ENCODE measurements at regions not wholly inside any gene's neighbourhood (a gene's known extent, or its start where the extent isn't known, plus 50 kb on each side); places are given as distances from the start of the nearest gene placed in this dataset.

DNA sequence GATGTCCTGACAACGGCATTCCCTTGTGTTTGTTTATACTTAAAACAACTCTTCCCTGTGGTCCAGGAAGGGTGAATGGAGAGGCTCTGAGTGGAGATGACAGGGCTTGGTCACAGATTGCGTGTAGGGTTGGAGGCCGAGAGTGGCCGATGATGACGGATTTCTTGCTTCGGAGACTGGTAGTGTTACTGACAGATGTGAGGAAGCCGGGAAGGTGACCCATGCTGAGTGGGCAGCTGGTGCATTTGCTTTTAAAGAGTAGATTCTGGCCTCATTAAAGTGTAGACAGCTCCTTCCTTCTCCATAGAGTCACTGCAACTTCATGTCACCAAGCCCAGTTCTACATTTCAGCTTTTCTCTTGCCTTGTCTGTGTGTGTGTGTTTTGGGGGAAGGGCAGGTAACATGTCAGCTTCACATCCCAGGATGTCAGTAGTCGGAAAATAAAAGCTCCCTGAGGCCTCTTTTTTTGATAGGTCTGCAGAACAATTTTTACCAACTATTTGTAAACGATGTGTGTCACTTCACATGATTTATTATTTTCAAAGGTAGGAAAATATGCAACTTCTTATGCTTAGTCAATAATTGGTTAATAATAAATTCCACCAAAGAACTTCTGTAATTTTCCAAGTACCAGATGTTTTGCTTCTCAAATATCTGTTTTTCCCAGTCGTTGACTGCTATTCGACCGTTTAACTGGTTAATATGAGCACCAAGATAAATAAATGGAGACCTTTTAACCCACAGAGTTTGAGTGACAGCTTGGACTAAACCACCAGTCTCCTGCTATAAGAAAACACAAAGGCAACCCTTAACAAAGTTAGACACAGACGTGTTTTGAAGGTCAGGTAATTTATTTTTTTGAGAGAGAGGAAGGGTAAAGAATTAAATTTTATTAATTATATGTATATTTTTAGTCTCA is 436.9 kb downstream of the SLC4A3 start:
- no peak for DNase-seq

DNA sequence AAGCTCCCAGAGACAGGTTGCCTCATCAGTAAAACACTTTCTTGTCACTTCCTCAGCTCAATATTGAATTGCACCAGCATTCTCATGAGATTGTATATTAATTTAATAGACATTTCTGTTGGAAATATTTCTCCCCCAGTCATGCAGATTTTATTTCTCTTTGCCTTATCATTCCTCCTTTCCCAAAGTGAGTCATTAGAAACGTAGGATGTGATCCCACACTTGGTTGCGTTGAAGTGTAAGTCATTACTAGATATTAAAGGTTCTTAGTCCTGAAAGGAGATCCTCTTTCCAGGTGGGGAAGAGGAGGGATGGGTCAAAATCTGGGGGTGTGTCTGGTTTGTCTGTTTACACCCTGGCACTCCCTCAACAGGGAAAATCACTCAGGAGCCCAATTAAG is 438.2 kb downstream of the SLC4A3 start:
- no peak for DNase-seq

DNA sequence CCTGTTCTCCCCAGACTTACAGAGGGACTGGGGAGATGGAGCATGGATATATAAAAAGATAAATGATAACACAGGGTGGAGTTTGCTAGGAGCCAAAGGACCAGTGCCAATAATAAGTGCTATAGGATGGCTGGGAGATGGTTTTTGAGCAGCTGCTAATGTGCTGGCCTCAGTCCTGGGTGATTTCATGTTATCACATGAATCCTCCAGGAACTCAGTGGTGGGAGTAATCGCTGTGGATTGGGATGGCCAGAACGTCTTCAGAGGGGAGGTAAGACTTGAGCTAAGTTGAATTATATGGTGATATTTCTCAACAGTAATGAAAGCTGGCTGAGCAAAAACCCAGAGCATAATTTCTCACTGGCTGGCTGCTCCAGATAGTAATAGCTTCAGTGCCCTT is 441.4 kb downstream of the SLC4A3 start:
- DNase-seq: no peak

DNA sequence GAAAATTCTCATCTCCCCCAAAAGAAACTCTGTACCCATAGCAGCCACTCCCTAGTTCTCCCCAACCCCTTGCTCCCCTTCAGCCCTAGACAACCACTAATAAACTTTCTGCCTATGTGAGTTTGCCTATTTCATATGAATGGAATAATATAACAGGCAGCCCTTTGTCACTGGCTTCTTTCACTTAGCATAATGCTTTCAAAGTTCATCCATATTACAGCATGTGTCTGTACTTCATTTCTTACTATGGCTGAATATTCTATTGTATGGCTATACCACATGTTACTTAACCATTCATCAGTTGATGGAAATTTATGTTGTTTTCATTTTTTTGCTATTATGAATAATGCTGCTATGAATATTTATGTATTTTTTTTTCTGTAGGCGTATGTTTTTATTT is 442.9 kb downstream of the SLC4A3 start:
- DNase-seq: no peak

DNA sequence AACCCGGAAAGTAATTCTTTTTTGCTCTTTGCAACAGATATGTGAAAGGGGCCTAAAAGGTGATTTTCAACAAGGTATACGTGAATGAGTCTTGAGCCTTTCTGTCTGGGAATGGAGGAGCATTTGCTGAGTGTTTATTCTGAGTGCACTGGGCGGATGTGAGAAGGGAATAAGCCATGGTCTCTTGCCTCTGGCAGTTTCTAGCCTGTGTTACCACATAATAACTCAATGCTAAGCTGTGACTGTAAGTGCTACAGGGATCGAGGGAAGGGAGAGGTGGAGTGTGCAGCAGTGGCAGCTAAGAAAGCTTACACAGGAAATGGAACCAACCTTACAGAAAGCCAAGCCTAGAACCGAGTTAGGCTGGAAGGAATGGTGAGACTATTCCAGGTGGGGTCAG is 444.3 kb downstream of the SLC4A3 start:
- DNase-seq: no peak

DNA sequence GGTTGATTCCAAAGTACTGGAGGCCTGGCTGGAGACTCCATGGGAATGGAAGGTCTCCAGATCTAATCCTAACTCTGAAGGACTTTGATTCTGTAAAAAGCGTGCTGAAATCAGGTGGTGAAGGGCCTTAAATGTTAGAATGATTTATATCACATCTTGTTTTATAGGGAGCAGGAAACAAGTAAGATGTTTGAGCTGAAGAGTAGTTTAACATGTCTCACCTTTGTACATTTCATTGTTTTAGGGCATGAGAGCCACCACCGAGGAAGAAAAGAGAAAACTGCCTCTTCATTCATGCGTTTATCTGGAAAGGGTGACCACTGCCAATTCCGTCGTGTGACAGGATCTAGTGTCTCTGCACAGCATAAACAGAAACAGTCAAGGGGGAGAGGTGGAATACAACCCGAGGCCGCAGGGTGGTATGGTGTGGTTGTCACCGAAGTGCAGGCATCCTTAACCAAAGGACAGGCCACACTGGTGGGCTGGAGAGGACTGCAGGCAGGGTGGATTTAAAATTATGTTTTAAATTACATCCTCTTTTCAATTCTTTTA is 445.3 kb downstream of the SLC4A3 start:
- no peak for DNase-seq

DNA sequence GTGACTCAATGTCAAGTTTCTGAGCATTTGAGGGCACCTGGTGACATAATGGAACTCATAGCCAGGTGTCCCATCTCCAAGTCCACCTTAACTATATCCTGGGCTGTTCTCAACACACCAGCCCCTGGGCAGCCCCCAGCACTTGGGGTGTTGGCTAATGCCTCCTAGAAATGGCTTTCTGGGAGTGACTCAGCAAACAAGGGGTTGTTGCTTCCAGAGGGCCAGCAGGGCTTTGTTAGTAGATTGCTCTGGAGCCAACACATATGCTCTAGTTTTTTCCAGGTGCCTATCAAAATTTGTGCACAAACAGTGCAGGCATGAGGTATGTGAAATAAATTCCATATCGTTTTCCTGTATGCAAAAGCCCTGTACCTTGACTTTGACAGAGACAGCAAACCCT is 448.4 kb downstream of the SLC4A3 start:
- no peak for DNase-seq

DNA sequence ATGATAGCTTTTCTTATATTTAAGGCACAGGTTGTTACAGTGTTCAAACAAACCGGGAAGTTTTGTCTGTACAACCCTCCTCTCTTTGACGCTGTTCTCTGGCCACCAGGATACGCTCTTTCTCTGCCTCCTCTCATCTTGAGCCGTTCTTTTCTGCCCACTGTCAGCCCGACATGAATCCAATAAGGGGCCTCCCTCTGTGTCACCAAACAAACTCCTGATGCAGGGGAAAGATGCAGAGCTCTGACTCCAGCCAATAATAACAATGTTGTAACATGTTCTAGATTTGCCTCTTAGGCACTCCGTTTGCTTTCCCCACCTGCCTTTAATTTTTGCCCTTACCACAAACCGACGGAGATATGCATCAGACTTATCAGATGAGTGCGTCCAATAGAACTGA is 449.3 kb downstream of the SLC4A3 start:
- no peak for DNase-seq

DNA sequence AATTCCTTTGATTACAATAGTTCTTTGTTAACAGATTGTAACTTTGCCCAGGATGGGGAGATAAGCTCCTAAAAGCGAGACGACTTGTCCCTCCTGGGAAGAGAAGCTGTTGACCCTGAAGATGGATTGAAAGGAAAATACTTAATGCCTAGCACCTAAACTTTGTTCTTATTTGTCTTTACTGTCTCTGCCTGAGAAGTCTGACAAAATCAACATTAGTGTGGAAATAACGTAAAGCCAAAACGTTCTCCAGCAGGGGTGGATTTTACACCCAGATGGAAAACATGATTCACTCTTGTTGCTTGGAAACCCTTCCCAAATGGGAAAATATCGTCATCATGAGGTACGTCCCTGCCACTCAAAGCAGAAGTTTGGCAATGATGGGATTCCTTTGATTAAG is 450.1 kb downstream of the SLC4A3 start:
- no peak for DNase-seq

DNA sequence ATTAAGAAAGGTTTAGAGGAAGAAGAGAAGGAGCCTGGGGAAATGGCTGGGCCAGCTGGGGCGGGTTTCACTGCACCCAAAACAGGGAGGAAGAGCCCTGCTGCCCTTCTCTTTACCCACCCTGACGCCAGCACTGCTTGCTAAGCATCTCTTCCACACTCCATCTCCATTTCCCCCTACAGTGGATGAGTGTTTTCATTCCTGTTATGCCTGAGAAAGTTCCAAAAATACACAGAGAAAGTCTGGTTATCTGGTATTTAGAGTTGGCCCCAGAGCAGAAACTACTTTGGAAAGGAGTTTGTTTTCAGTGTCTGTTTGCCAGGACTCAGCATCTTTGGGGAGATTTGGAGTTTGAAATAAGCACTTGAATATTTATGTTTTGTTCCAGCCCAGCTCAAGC is 451.0 kb downstream of the SLC4A3 start:
- no peak for DNase-seq

DNA sequence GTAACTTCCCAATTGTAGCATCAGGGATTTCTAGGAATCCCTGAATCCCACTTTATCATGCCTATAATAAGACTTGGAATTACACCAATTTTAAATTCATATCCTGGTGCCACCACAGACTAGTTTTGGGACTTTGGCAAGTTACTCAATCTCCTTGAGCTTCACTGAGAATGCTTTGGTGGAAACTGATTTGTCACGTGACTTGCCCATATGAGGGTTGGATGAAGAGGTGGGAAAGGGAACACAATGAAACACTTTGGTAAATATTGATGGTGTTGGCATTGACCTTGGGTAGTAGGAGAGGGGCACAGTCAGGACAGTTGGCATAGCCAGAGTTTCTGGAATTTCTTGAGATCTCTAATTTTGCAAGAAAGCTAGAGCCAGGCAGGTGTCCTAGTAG is 452.2 kb downstream of the SLC4A3 start:
- no peak for DNase-seq

DNA sequence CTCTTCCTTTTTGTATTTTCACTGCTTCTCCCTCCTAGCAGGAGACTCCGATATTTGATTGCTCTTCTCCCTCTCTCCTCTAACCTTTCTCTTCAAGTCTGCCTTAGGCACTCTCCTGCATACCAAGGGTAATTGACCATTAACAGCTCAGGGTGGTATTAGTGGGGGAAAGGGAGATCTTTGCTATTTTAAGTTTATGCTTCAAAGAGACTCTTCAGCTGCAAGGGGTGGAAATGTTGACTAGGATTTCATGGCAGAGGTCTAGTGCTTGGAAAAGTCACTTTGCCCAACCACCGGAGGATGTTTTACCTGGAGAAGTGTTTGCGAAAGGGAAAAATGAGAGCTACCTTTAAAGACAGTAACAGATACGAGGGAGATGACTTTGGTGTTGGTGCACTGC is 453.7 kb downstream of the SLC4A3 start:
- no peak for DNase-seq

DNA sequence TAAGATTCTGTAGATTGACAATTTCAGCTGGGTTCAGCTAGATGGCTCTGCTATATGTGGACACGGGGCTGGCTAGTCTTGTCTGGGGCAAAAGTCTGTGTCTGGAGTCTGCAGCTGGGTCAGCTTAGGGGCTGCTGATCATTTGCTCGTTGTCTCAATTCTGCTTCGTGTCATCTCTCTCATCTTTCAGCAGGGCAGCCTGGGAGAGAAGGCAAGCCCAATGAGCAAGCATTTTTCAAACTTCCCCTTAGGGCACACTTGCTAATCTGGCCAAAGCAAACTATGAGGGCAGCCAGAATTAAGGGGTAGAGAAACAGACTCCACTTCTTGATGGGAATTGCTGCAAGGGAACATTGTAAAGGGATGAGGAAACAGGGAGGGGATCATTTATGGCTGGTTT is 462.6 kb downstream of the SLC4A3 start:
- DNase-seq: no peak

DNA sequence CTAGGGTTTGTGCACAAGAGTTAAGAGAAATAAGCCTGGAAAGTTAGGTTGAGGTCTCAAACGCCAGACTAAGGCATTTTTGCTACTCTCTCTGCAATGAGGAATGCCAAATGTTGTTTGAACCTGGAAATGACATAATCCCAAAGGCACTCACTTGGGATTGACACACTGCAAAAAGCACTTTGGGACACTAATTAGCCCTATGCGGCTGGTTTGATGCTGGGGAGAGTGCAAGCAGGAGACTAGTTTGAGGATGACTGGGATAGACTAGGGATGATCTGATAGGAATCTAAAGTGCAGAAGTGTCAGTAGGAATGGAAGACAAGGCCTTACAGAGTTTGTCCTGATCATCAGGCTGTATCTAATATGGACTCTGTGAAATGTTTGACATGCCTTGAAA is 469.0 kb downstream of the SLC4A3 start:
- DNase-seq: no peak

DNA sequence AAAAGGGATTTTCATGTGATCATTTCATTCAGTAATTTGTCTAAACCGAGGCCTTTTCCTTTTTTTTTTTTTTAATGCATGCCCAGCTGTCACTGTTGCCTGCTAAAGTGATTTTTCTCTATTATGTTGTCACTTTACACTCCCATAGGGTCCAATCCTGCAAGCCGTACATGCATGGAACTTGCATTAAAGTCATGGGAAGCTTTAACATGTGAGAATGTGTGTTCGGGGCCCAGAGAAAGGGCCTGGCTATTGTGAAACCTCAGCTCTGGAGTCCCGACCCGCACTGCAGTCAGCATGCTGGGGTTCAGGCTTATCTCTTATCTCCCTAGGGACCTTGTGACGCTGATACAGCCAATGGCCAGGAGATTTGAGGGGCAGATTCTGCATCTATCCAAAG is 474.6 kb downstream of the SLC4A3 start:
- DNase-seq: no peak

DNA sequence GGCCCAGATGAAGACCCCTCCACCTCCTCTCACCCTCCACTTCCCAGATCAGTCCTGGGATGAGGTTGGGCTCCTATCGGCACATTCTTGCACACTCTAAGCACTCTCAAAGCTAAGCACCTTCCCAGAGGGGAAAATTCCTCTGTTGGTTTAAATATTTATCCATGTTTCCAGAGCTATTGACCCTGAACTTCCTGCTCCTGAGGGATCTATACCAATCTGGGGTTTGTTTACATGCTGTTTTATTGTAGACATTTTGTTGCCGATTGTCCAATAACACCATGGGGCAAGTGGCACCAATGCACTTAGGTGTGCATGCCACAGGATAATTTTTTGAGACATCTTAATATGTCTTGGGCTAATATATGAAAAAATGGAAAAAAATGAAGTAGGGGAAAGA is 476.2 kb downstream of the SLC4A3 start:
- DNase-seq: no peak

DNA sequence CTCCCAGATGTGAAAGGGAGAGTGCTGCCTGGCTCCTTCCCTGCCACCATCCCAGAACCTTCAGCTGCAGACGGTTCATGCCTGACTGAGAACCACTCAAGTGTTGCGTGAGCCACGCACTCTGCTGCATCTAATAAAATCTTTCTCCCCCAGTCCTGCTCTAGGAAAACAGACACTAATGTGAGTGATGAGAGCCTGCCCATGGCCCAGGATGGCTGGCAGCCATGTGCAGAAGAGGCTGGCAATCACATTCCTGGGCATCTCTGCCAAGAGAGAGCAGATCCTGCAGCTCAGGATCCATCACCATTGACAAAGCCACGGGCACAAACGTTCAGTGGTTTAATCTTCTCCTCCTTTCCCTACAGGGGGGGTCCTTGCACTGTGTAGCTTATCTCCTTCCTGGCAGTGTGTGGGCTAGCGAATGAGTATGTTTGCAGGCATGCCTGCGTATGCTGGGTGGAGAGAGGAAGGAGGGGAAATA is 477.5 kb downstream of the SLC4A3 start:
- DNase-seq: no peak

DNA sequence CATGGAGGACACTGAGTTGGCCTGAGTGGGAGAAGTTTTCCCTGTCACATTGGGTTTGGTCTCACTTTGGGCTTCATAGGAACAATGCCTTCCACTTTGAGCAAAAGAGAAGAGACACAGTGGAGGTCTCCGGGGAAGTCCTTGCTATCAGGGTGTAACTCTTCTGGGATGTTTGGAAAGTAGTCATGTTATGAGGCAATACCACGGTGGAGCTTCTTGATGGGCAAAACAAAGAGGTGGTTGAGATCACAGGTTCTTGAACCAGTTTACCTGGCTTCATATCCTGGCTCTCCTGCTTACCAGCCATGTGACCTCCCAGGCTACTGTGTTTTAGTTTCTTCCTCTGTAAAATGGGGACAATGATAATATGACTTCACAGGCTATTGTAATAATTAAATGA is 478.6 kb downstream of the SLC4A3 start:
- no peak for DNase-seq

DNA sequence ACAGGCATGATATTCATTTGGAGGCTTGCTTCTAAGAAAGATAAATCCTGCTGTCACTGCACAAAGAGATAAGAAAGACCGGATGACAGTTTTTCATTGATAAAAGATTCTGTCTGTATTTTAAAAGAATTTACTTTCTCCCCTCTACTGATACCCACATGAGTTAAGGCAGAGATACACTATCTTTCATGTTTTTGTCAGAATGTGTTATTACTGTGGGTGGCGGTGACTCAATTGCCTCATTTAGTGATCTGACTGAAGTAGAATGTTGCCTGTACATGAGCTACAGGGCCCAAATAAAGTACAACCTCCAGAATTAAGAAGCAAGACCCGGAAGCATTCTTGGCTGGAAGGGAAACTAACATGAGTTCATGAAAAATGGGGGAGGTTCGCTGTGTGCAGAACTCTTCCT is 480.0 kb downstream of the SLC4A3 start:
- DNase-seq: no peak

DNA sequence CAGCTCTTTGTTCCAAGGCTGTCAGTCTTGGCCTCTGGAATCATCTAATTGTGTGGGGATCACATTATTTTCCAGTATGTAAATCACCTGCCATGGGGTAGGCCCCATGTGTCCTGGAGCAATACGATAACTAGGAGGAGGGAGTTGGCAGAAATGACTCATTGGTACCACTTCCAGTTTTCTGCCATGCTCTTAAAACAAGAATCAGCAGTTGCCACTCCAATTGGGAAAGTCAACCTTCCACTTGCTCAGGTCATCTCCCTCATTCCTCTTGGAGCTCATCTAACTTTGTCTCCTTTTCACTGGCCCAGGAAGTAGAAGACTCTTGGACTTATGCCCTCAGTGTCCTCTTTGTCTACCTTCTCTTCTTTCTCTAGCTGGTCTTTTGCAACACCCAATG is 487.0 kb downstream of the SLC4A3 start:
- DNase-seq: no peak

DNA sequence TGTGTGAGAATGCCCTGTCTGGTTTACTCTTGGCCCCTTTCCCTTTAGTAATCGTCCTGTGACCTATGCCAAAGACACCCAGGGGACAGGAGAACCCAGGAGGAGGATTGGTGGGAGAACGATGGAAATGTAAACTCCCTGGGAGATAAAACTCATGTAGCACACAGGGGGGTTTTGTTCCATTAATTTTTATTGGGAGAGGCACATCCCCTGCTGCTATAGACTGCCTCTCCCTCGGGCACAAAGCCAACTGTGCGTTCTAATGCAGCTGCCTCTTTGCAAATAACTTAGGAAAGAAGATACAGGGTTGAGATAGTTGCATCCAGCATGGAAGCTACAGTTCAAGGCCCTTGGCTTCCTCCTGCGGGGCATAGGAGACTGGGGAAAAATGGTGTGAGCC is 489.6 kb downstream of the SLC4A3 start:
- DNase-seq: no peak

DNA sequence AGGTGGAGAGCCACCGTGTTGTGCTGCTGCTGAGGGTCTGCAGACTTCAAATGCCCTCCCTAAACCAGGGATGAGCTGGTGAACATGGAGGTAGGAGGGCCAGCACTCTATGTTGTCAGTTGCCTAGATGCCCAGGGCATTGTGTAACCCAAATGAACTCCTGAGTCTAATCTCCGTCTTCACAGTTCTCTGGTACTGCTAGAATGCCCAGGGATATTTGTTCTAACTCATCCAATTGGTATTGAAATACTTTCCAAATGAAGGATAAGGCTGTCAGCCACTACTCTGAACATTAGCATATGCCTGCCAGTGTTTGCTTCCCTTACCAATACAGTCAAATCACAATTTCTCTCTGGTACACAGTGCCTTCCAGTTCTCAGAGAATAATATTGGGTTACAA is 492.6 kb downstream of the SLC4A3 start:
- no peak for DNase-seq

DNA sequence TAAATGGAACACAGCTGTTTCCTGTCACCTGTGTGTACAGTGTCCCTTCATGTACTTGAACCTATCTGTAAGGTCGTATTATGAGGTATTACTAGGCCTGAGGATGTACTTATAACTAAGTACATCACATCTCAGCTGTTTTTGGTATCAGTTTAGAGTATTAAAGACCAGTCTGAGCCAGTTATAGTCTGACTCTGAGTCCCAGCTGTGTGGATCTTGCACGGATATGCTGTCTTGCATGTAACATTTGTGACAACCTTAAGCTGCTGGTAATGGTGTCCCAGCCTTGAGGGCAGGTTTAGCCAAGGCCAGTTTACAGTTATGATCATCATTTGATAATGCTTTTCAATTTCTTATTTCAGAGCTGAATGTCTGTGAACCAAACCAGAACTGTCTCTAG is 496.3 kb downstream of the SLC4A3 start:
- no peak for DNase-seq

DNA sequence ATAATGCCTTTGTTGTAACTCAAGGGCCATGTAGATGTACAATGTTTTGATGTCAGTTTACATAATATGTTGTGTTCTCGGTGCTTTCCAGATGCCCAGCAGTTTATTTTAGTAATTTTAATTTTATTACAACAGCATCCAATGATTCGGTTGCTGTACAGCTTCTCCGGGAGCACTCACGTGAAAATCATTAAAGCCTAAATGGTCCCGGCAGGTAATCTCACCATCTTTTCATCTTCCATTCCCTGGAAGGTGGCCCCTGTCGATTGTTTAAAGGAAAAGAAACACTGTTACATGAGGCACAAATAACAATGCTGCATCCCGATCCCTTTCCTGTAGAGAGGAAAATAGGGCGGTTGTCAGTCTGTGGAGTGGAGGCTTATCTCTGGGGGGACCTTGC is 498.1 kb downstream of the SLC4A3 start:
- no peak for DNase-seq

DNA sequence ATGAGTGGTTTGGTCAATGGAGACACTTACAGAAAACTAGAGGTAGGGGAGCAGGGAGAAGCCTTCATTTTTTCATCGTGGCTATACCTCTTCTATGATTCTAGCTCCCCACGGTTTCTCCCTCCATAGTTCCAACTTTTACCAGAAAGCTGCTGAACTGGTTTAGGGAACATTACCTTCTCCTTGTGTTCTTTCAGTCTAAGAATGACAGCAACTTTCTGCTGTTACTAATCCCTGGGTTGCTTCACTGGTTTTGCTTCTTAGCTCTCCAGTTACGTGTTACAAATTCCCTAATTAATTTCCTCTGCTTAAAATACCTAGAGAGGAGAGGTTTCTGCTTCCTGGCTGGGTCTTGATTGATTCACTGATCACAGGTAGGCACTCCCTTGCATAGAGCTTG is 499.9 kb downstream of the SLC4A3 start:
- no peak for DNase-seq
